Activated T-helper 1 cell treated with Interleukin-2 at 50 U/mL for 16 hours (primary cell): ENCODE measurements at regions not wholly inside any gene's neighbourhood (a gene's known extent, or its start where the extent isn't known, plus 50 kb on each side); places are given as distances from the start of the nearest gene placed in this dataset.

Experiments used
- DNase-seq: peaks from one replicate; pipeline ENCODE4 v3.0.0-alpha.2; 2020; ENCODE audit warnings: low read depth

- DNase-seq, result no peak
Observed at GRCh38 chr5:34587355-34588241, 68.5 kb upstream of the RAI14 start.

- DNase-seq, result no peak
Observed at GRCh38 chr5:34589832-34590231, 66.3 kb upstream of the RAI14 start.

GRCh38 chr5:34591723-34592122 is 64.4 kb upstream of the RAI14 start:
- DNase-seq, result no peak

GRCh38 chr5:34597034-34598027 is 58.8 kb upstream of the RAI14 start:
- no peak for DNase-seq

GRCh38 chr5:34598177-34598794 is 57.8 kb upstream of the RAI14 start:
- no peak for DNase-seq

GRCh38 chr5:34599471-34600117 is 56.5 kb upstream of the RAI14 start:
- no peak for DNase-seq

- DNase-seq, result no peak
Observed at GRCh38 chr5:34600118-34600493, 56.0 kb upstream of the RAI14 start.

GRCh38 chr5:34603378-34603777 is 52.8 kb upstream of the RAI14 start:
- DNase-seq, result no peak

GRCh38 chr5:34604119-34604675 is 51.9 kb upstream of the RAI14 start:
- no peak for DNase-seq

- DNase-seq, result no peak
Observed at GRCh38 chr5:34606101-34606500, 50.0 kb upstream of the RAI14 start.
